Erythroblast (primary cell): ENCODE measurements at regions not wholly inside any gene's neighbourhood (a gene's known extent, or its start where the extent isn't known, plus 50 kb on each side); places are given as distances from the start of the nearest gene placed in this dataset.
"Not testable (repeated sequence)": the region's sequence is repeated elsewhere in the genome, so short reads cannot be mapped to it uniquely, and the experiment has no call there.

Experiments
- DNase-seq, 2 experiments: peaks; one replicate each; lab custom pipeline; 2025; lab: John Stamatoyannopoulos, UW
- GATA1 ChIP-seq: IDR thresholded peaks from 2 replicates; pipeline ENCODE4 v1.6.1; 2011; ENCODE audit warnings: low read depth, mild to moderate bottlenecking, control low read depth, low read length, moderate library complexity
- POLR2A ChIP-seq: IDR thresholded peaks from 2 replicates; pipeline ENCODE4 v1.6.1; 2011; ENCODE audit warnings: mild to moderate bottlenecking, low read length

DNA sequence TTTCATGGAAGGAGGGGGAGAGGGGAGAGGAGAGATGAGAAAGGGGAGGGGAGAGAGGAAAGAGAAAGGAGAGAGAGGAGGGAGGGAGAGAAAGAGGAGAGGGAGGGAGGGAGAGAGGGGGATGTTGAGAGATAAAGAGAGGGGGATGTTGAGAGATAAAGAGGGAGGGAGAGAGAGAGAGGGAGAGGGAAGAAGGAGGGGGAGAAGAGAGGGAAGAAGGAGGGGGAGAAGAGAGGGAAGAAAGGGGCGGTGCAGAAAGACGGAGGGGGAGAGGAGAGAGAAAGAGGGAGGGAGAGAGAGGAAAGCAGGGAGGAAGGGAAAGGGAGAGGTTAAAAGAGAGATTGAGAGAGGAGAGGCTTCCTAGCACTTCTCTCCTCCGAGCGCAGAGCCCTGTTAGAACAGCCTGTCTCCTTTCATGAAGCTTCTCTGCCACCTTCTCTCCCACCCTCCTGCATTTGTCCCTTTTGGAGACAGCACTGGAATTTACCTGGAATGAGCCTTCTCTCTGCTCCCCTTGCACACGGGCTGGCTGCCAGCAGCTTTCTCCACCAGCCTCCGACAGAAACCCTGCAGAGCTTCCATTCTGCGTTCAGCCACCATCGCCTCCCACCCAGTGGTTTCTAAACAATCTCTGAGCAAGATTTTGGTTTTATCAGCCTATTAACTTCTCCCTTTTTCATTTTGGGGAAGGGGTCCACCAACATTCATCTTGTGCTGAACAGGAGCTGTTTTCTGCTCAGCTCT lies 74.0 kb upstream of the CARD11 start:
- no peak for DNase-seq
- TF ChIP-seq GATA1, result no peak

DNA sequence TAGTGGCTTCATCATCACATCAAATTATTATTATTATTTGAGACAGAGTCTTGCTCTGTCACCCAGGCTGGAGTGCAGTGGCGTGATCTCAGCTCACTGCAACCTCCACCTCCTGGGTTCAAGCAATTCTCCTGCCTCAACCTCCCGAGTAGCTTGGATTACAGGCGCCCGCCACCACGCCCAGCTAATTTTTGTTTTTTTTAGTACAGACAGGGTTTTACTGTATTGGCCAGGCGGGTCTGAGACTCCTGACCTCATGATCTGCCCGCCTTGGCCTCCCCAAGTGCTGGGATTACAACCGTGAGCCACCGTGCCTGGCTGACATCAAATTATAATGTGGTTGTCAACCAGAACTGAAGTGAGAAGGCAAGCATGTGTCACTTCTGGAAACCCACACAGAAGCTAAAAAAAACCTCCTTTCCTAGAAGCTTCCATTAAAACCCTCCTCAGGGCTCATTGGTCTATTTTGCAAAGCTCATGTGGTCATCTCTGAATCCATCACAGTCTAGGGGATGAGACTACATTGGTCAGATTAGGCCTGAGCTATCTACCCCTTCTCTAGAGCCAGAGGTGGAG lies 75.8 kb upstream of the CARD11 start:
- DNase-seq, result not testable (repeated sequence)

DNA sequence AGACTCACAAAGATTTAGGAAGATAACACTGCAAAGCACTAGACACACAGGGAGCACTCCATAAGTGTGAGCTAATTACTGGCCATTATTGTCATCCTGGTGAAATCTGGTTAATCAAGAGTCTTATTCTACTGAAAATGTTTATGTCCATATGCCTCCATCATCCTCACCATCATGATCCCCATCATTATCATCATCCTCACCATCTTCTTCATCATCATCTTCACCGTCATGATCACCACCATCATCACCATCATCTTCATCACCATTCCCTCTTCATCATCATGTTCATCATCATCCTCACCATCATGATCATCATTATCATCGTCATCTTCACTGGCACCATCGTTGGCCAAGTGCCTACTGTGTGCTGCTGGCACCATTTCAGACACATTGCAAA lies 76.3 kb upstream of the CARD11 start:
- TF ChIP-seq GATA1 (no peak), POLR2A (no peak)
- no peak for DNase-seq

DNA sequence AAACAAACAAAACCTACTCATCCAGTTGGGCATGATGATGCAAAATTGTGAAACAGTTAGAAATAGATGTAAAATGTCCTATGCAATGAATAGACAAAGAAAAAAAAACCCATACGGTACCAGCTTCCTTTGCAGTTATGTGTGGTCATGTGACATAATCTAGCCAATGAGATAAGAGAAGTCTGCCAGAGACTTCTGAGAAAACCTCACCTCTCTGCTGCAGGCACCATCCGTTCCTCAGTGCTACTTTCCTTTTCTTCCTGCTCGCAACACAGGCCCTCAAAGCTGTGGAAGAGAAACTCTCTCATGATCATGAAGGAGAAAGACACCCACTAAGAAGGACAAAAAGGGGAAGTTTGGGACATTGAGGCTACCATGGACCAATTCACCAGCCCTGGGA lies 76.8 kb upstream of the CARD11 start:
- TF ChIP-seq GATA1, result no peak
- no peak for TF ChIP-seq POLR2A
- DNase-seq, result no peak

DNA sequence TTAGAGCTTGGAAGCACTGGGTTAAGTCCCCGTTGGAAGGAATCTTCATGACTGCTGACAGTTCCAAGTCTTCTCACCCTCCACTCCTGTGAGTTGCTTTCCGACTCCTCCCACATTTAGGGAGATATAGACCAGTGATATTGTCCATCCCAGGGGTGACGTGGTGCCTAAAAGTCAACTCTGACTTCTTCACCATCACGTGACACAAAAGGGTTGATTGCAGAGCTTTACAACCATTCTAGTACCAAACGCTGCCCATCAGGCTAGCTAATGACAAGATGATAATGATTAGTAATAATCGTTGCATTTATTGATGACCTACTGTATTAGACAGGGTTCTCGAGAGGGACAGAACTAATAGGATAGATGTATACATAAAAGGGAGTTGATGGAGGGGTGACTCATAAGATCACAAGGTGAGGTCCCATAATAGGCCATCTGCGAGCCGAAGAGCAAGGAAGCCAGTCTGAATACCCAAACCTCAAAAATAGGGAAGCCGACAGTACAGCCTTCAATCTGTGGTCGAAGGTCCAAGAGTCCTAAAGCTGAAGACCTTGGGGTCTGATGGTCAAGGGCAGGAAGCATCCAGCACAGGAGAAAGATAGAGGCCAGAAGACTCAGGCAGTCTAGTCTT lies 85.3 kb upstream of the CARD11 start:
- TF ChIP-seq GATA1 (no peak), POLR2A (no peak)
- no peak for DNase-seq

DNA sequence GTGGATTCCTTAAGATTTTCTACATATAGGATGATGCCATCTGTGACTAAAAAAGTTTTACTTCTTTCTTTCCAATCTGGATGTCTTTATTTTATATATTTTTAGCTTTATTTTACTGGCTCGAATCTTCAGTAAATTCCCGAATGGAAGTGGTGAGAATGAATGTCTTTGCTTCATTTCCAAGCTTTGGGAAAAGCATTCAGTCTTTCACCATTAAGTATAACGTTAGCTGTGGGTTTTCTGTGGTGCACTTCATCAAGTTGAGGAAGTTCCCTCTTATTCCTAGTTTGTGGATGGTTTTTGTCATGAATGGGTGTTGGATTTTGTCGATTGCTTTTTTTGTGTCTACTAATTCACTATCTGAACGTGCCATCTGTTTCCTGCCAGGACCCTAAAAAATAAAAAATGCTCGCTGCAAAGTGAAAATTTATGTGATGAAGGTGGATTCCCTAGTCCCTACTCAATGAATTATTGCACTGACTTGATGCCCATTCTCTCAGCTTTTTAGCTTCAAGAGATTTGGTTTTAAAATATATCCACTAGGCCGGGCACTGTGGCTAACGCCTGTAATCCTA lies 90.2 kb upstream of the CARD11 start:
- DNase-seq, result no peak
- TF ChIP-seq GATA1, result no peak
- TF ChIP-seq POLR2A, result no peak

DNA sequence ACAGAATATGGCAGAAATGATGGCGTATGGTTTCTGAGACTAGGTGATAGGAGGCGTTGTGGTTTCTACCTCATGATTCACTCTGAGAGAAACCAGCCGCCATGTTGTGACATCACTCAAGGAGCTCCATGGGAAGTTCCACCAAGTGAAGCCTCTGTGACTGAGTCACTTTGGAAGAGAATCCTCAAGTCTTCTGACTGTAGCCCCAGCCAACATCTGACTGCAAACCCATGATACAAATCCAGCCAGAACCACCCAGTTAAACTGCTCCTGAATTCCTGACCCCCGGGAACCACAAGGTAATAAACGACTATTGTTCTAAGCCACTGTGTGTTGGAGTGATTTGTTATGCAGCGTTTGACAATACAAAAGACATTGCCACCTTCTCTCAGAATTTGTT lies 91.1 kb upstream of the CARD11 start:
- no peak for DNase-seq
- TF ChIP-seq POLR2A (no peak), GATA1 (no peak)

DNA sequence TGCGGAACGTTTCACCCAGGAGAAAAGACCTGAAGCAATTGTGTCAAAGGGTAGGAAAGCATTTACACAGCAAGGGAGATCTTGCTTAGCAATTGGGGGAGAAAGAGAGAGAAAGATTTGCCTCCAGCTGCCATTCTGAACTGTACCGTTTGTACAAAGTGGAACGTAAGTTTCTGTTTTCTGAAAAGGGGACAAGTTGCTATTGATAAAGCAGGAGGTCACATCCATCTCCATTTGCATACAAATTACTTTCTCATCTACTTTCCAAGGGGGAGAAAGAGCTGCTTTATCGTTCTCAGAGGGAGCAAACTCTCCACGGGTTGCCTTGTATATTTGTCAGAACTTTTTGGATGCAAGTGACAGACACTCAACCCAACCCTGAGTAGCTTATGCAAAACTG lies 92.0 kb upstream of the CARD11 start:
- TF ChIP-seq GATA1, result no peak
- TF ChIP-seq POLR2A, result no peak
- DNase-seq, result no peak

DNA sequence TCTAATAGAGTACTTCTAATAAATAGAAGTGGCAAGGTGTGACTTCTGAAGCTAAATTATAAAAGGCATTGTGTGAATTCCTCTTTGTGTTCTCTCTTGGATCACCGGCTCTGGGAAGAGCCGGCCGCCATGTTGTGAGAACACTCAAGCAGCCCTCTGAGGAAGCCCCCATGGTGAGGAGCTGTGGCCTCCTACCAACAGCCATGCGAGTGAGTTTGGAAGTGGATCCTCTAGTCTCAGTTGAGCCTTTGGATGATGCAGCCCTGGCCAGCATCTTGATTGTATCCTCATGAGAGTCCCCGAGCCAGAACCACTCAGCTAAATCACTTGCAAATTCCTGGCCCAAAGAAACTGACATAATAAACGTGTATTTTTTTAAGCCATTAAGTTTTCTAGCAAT lies 94.5 kb upstream of the CARD11 start:
- no peak for TF ChIP-seq GATA1
- no peak for TF ChIP-seq POLR2A
- no peak for DNase-seq

DNA sequence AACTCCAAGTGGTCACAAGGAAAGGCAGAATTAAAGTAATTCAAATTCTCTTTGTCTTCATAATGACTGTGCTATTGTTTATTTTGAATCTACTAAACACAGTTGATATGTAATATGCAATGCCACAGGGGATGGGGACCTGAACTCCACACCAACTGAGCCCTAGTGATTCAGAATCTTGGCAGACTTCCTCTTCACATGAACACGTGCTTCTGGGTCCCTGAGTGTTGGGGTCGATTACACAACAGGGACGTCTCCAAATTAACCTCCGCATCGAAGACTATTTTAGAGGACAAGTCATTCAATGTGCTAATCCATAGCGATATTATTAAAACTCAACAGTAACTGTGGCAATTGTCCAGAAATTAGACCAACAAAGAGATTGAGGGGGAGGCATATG lies 95.3 kb upstream of the CARD11 start:
- TF ChIP-seq GATA1 (no peak), POLR2A (no peak)
- DNase-seq, result no peak

DNA sequence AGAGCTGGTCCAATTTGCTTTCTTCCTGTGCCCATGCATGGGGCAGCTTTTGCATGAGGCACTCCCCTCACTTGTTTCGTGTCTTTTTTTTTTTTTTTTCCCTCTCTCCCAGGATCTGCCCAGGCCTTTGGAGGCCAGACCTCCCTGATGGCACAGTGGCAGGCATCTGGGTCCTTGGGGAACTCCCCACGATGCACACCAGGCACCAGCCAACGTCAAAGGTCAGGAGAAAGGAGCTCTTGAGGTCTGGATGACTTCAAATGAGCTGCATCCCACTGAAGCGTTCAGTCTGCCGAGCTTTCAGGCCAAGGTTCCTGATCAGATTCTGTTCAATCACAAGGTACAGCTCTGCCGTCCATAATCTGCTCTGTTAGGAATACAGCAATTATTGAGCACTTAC lies 97.2 kb upstream of the CARD11 start:
- TF ChIP-seq GATA1 (no peak), POLR2A (no peak)

DNA sequence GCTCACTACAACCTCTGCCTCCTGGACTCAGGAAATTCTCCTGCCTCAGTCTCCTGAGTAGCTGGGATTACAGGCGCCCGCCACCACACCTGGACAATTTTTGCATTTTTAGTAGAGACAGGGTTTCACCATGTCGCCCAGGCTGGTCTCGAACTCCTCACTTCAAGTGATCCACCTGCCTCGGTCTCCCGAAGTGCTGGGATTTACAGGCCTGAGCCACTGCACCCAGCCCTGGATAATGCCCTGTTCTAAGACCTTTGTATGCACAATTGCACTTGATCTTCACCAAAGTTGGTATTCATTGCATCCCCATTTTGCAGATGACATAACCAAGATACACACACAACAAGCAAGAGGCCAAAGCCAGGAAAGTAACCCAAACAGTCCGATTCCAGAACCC lies 97.7 kb upstream of the CARD11 start:
- DNase-seq, result no peak
- no peak for TF ChIP-seq GATA1
- TF ChIP-seq POLR2A, result no peak

More for the DNA sequence above, 97.2 kb upstream of the CARD11 start:
- no peak for DNase-seq

DNA sequence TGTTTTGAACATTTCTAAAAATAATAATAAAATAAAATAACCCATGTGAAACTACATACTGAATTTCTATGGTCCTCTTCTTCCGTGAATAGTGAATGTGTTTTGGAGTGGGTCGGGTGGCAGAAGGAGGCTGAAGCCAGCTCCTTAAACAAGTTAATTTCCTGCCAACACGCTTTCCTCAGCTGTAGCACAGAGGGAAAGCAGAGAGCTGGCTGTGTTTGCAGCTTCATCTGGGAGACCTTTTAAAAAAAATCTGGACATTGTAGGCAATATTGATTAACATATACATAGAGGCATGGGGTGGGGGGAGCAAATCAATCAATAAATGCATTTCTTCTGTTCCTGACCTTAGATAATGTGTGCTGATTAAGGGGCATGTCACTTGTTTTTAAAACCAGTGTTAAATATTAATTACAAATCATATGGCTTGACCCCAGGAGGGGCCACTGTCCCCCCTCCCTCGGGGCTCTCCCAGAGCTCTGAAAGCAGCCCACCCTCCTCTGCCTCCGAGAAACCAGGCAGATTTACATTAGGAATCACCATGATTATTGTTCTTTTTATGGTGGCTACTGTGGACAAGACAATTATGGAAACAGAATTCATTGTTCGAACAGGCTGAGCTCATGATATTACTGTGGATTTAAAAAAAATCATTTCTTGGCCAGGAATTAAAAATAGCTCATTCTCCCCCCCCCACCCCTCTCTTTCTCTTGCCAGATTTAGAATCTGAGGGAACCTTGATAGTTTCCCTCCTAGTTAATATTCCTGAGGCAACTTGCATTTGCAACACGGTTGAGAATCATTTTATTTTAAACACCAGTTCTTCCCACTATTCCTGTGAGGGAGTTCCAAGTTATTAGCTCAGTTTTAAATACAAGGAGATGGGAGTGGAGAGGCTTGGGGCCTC lies 100.5 kb upstream of the CARD11 start:
- DNase-seq, result no peak
- no peak for TF ChIP-seq POLR2A
- TF ChIP-seq GATA1, result no peak

DNA sequence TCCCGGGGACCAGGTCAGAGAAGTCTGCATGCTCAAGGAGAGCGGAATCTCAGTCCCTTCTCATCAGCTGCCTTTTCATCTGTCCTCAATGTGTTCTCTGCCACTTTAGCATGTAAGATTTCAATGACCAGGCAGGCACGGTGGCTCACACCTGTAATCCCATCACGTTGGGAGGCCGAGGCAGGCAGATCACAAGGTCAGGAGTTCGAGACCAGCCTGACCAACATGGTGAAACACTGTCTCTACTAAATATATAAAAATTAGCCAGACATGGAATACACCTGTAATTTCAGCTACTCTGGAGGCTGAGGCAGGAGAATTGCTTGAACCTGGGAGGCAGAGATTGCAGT lies 101.1 kb upstream of the CARD11 start:
- DNase-seq, result not testable (repeated sequence)
